ENCODE measurements at regions not wholly inside any gene's neighbourhood (a gene's known extent, or its start where the extent isn't known, plus 50 kb on each side); places are given as distances from the start of the nearest gene placed in this dataset.

- CTCF ChIA-PET, result interaction anchor here (0.6 kb wide), 1 partner anchor 1341 kb away, joined by 3 read pairs; no protein-coding TSS in a partner anchor
- H3K36me3 Mint-ChIP-seq (ENCODE audit: insufficient read depth, unreplicated experiment), result no peaks in the 10 kb centered on the region
- no peaks in the 10 kb centered on the region for H3K27me3 Mint-ChIP-seq (ENCODE audit: unreplicated experiment)
- H3K4me3 Mint-ChIP-seq (ENCODE audit: low read depth, unreplicated experiment), result no peak overlapping the region
- no TSS peak for BruUV-seq (replicated peaks)
- TF ChIP-seq, protein P1, sequence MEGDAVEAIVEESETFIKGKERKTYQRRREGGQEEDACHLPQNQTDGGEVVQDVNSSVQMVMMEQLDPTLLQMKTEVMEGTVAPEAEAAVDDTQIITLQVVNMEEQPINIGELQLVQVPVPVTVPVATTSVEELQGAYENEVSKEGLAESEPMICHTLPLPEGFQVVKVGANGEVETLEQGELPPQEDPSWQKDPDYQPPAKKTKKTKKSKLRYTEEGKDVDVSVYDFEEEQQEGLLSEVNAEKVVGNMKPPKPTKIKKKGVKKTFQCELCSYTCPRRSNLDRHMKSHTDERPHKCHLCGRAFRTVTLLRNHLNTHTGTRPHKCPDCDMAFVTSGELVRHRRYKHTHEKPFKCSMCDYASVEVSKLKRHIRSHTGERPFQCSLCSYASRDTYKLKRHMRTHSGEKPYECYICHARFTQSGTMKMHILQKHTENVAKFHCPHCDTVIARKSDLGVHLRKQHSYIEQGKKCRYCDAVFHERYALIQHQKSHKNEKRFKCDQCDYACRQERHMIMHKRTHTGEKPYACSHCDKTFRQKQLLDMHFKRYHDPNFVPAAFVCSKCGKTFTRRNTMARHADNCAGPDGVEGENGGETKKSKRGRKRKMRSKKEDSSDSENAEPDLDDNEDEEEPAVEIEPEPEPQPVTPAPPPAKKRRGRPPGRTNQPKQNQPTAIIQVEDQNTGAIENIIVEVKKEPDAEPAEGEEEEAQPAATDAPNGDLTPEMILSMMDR (IDR thresholded peaks at IDR 0.05; ENCODE audit: unreplicated experiment), result no peak
- no peak overlapping the region for H3K27ac Mint-ChIP-seq (ENCODE audit: unreplicated experiment)
- intact Hi-C loops (cut with micrococcal nuclease; ENCODE audit: unreplicated experiment), result no loop called here
- no peak for DNase-seq
- no peaks in the 10 kb centered on the region for H3K9me3 Mint-ChIP-seq (ENCODE audit: low read depth, unreplicated experiment)
- H3K4me1 Mint-ChIP-seq (ENCODE audit: low read depth, unreplicated experiment), result no peaks in the 10 kb centered on the region
Observed at GRCh38 chr9:110112792-110113191, 95.2 kb downstream of the C9orf152 start.

DNA sequence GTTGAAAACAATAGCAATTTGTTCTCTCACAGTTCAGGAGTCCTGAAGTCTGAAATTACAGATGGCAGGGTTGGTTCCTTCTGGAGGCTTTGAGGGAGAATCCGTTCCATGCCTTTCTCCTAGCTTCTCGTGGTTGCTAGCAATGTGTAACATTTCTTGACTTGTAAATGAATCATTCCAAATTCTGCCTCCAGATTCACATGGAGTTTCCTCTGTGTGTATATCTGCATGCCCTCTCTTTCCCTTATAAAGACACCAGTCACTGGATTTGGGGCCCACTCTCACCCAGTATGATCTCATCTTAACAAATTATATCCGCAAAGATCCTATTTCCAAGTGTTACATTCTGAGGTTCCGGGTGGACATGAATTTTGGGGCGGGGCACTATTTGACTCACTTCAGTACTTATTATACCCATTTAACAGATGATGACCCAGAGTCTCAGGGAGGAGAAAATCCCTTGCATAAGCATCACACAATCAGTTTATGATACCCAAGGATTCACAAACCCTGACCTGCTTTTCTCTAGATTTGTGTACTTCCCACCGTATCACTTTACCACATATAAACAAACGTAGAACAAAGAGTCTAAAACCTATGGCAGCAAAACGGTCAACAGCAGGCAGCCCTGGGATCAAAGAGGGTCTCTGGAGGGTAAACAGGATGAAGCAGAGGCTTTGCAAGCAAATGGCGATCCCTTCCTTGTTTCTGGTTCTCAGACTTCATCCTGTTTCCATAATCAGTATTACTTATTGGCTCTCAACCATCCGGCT is 93.7 kb downstream of the C9orf152 start:
- H3K4me3 Mint-ChIP-seq (ENCODE audit: low read depth, unreplicated experiment), result no peak overlapping the region
- CTCF ChIA-PET, result no interaction called here

DNA sequence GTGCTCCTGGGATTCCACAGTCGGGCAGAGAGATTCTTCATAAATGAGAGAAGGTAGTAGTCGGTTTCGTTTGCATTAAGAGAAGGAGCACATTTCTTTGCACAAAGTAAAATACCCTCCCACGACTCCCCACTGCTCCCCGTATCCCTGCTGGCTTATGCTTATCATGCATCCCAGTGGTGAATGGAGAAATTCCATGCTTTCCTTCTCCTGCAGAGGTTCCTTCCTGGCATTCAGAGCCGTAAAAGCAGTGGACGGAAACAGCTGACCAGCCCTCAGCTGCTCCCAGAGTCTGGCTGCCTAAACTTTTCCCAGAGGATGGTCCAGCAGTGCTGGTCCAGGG is 93.1 kb downstream of the C9orf152 start:
- no peak overlapping the region for H3K27ac Mint-ChIP-seq (ENCODE audit: unreplicated experiment)

More for the DNA sequence above, 93.7 kb downstream of the C9orf152 start:
- no peaks in the 10 kb centered on the region for H3K36me3 Mint-ChIP-seq (ENCODE audit: insufficient read depth, unreplicated experiment)
- no peaks in the 10 kb centered on the region for H3K27me3 Mint-ChIP-seq (ENCODE audit: unreplicated experiment)
- BruUV-seq (replicated peaks), result no TSS peak
- DNase-seq, result no peak
- no peaks in the 10 kb centered on the region for H3K9me3 Mint-ChIP-seq (ENCODE audit: low read depth, unreplicated experiment)
- intact Hi-C loops (cut with micrococcal nuclease; ENCODE audit: unreplicated experiment), result no loop called here
- no peaks in the 10 kb centered on the region for H3K4me1 Mint-ChIP-seq (ENCODE audit: low read depth, unreplicated experiment)
- TF ChIP-seq, protein P1 (IDR thresholded peaks at IDR 0.05; ENCODE audit: unreplicated experiment), result no peak
- no peak overlapping the region for H3K27ac Mint-ChIP-seq (ENCODE audit: unreplicated experiment)

DNA sequence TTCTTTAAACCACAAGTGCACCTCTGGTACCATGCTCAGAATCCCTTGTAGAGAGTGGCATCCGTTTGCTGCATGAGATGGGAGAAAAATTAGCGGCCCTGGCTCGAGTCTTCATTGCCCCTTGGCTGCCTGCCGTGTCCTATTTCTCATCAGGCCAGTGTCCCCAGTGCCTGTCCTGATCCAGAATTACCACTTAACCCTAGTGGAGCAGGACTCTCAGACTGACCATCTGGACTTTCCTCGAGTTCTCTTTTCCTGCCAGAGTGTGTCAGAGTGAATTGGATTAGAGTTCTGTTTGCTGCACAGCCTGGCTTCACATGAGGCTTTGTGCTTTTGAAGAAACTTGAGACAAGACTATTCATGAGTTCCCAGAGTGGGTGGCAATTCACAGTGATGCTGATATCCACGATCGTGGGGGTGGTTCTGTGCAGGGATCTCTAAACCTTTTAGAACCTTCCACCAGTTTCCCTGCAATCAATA is 92.6 kb downstream of the C9orf152 start:
- no peaks in the 10 kb centered on the region for H3K4me1 Mint-ChIP-seq (ENCODE audit: low read depth, unreplicated experiment)
- H3K27ac Mint-ChIP-seq (ENCODE audit: unreplicated experiment), result no peak overlapping the region
- CTCF ChIA-PET, result no interaction called here
- no TSS peak for BruUV-seq (replicated peaks)
- no peaks in the 10 kb centered on the region for H3K27me3 Mint-ChIP-seq (ENCODE audit: unreplicated experiment)
- no peaks in the 10 kb centered on the region for H3K9me3 Mint-ChIP-seq (ENCODE audit: low read depth, unreplicated experiment)
- no peak for DNase-seq
- intact Hi-C loops (cut with micrococcal nuclease; ENCODE audit: unreplicated experiment), result no loop called here
- H3K36me3 Mint-ChIP-seq (ENCODE audit: insufficient read depth, unreplicated experiment), result no peaks in the 10 kb centered on the region
- TF ChIP-seq, protein P1 (IDR thresholded peaks at IDR 0.05; ENCODE audit: unreplicated experiment), result no peak
- H3K4me3 Mint-ChIP-seq (ENCODE audit: low read depth, unreplicated experiment), result no peak overlapping the region

More for the DNA sequence above, 93.1 kb downstream of the C9orf152 start:
- BruUV-seq (replicated peaks), result no TSS peak
- CTCF ChIA-PET, result no interaction called here
- intact Hi-C loops (cut with micrococcal nuclease; ENCODE audit: unreplicated experiment), result no loop called here
- Mint-ChIP-seq H3K9me3 (ENCODE audit: low read depth, unreplicated experiment) (no peaks in the 10 kb centered on the region), H3K27me3 (ENCODE audit: unreplicated experiment) (no peaks in the 10 kb centered on the region), H3K4me1 (ENCODE audit: low read depth, unreplicated experiment) (no peaks in the 10 kb centered on the region), H3K4me3 (ENCODE audit: low read depth, unreplicated experiment) (no peak overlapping the region), H3K36me3 (ENCODE audit: insufficient read depth, unreplicated experiment) (no peaks in the 10 kb centered on the region)
- no peak for DNase-seq
- TF ChIP-seq, protein P1 (IDR thresholded peaks at IDR 0.05; ENCODE audit: unreplicated experiment), result no peak
